Loucy (cell line): ENCODE measurements at regions not wholly inside any gene's neighbourhood (a gene's known extent, or its start where the extent isn't known, plus 50 kb on each side); places are given as distances from the start of the nearest gene placed in this dataset.

Source experiments
- H2AFZ ChIP-seq: fragments of 200-600 bp; sonication (generic); 2 replicates; pipeline ENCODE4 v1.6.0; 2016; ENCODE audit warnings: antibody characterized with exemption, mild to moderate bottlenecking, low read length, moderate library complexity
- H3F3A ChIP-seq: fragments of 200-600 bp; 2 replicates; pipeline ENCODE4 v1.6.0; 2016; ENCODE audit warnings: antibody characterized with exemption, low read depth, mild to moderate bottlenecking
- H3K27me3 ChIP-seq: fragments of 200-600 bp; sonication (generic); 2 replicates; pipeline ENCODE4 v1.6.1; 2014; ENCODE audit warnings: low read length, mild to moderate bottlenecking; ENCODE audit not compliant: insufficient read depth, poor library complexity, severe bottlenecking
- H3K36me3 ChIP-seq: fragments of 200-600 bp; sonication (generic); 2 replicates; pipeline ENCODE4 v1.6.1; 2016; ENCODE audit warnings: low read length; ENCODE audit not compliant: insufficient read depth
- H3K4me1 ChIP-seq: fragments of 200-600 bp; sonication (generic); 2 replicates; pipeline ENCODE4 v1.5.1; 2014; ENCODE audit warnings: low read length, mild to moderate bottlenecking; ENCODE audit not compliant: insufficient read depth, poor library complexity, severe bottlenecking
- H3K4me2 ChIP-seq: fragments of 200-600 bp; sonication (generic); 2 replicates; pipeline ENCODE4 v1.6.0; 2014; ENCODE audit warnings: antibody characterized with exemption, low read length, low read depth, mild to moderate bottlenecking; ENCODE audit not compliant: poor library complexity, severe bottlenecking
- H3K4me3 ChIP-seq: fragments of 200-600 bp; sonication (generic); 2 replicates; pipeline ENCODE4 v1.5.1; 2014; ENCODE audit warnings: low read length, mild to moderate bottlenecking, mixed read lengths; ENCODE audit not compliant: poor library complexity, severe bottlenecking
- H3K79me2 ChIP-seq: fragments of 200-600 bp; sonication (generic); 2 replicates; pipeline ENCODE4 v1.6.1; 2014; ENCODE audit warnings: low read length; ENCODE audit not compliant: insufficient read depth
- H3K9ac ChIP-seq: fragments of 200-600 bp; sonication (generic); 2 replicates; pipeline ENCODE4 v1.6.0; 2014; ENCODE audit warnings: mild to moderate bottlenecking, low read depth, low read length, moderate library complexity; ENCODE audit not compliant: poor library complexity, severe bottlenecking
- H3K9me2 ChIP-seq: fragments of 200-600 bp; sonication (generic); replicated peaks from 2 replicates; pipeline ENCODE4 v1.6.1; 2016; ENCODE audit warnings: low read depth, low read length, mixed read lengths
- H3K9me3 ChIP-seq: fragments of 200-600 bp; sonication (generic); 2 replicates; pipeline ENCODE4 v1.6.1; 2014; ENCODE audit warnings: mild to moderate bottlenecking, antibody characterized with exemption, low read length, low read depth; ENCODE audit not compliant: insufficient read depth
- H4K20me1 ChIP-seq: fragments of 200-600 bp; sonication (generic); 2 replicates; pipeline ENCODE4 v1.6.0; 2014; ENCODE audit warnings: antibody characterized with exemption, low read length, mild to moderate bottlenecking; ENCODE audit not compliant: insufficient read depth, poor library complexity, severe bottlenecking
- EZH2phosphoT487 ChIP-seq: fragments of 200-600 bp; IDR thresholded peaks from 2 replicates; pipeline ENCODE4 v1.6.1; 2018; ENCODE audit warnings: antibody characterized with exemption, mild to moderate bottlenecking, moderate library complexity, borderline replicate concordance
- TF ChIP-seq, protein P1 (sequence below): fragments of 200-600 bp; sonication (generic); conservative IDR thresholded peaks from 2 replicates; pipeline ENCODE4 v1.5.1; 2014; ENCODE audit warnings: mild to moderate bottlenecking, antibody characterized with exemption, low read length

DNA sequence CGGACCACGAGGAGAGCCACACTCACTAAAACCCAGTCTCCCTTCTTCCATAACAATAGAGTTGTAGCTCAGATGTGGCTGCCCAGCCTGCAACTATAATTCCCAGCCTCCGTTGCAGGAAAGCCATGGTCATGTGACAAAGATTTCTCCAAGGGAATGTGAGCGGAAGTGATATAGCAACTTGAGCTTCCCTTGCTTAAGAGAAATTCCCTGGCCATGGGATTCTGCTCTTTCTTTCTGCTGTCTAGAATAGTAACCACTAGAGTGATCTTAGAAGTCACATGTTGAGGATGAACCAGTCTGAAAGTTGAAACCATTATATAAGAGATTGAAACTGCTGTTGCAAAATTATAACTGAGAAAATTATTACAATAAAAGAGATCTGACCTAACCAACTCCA is 86.4 kb upstream of the MED14 start:
- H3K27me3 ChIP-seq: no peaks in the 10 kb centered on the region

DNA sequence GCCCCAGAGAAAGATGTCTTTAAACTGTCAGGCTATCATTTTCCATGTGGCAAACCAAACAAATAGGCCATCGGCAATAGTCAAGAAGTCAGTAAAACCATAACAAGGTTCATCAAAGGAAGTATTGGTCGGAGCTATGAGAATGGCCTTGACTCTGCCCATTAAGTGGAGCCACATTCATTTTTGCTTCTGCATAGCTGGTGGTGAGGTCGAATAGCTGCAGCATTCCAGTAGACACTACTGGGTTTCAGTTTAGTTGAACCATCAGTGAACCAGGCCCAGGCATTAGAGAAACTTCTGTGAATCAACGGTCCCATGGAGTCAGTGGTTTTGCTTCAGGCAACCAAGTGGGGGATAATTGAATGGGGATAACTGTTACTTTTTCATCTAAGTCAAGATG is 92.0 kb upstream of the MED14 start:
- H2AFZ ChIP-seq: no peak overlapping the region
- H3K9me3 ChIP-seq: no peaks in the 10 kb centered on the region
- H3K4me2 ChIP-seq: no peak overlapping the region
- no peaks in the 10 kb centered on the region for H3K36me3 ChIP-seq
- no peak for TF ChIP-seq EZH2phosphoT487
- TF ChIP-seq, protein P1, sequence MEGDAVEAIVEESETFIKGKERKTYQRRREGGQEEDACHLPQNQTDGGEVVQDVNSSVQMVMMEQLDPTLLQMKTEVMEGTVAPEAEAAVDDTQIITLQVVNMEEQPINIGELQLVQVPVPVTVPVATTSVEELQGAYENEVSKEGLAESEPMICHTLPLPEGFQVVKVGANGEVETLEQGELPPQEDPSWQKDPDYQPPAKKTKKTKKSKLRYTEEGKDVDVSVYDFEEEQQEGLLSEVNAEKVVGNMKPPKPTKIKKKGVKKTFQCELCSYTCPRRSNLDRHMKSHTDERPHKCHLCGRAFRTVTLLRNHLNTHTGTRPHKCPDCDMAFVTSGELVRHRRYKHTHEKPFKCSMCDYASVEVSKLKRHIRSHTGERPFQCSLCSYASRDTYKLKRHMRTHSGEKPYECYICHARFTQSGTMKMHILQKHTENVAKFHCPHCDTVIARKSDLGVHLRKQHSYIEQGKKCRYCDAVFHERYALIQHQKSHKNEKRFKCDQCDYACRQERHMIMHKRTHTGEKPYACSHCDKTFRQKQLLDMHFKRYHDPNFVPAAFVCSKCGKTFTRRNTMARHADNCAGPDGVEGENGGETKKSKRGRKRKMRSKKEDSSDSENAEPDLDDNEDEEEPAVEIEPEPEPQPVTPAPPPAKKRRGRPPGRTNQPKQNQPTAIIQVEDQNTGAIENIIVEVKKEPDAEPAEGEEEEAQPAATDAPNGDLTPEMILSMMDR: no peak
- H3K9ac ChIP-seq: no peak overlapping the region
- H3K4me3 ChIP-seq: no peak overlapping the region
- no peaks in the 10 kb centered on the region for H4K20me1 ChIP-seq
- H3K9me2 ChIP-seq: no peaks in the 10 kb centered on the region
- no peaks in the 10 kb centered on the region for H3F3A ChIP-seq
- no peaks in the 10 kb centered on the region for H3K27me3 ChIP-seq
- H3K4me1 ChIP-seq: no peaks in the 10 kb centered on the region
- H3K79me2 ChIP-seq: no peaks in the 10 kb centered on the region

More for the DNA sequence above, 86.4 kb upstream of the MED14 start:
- no peaks in the 10 kb centered on the region for H4K20me1 ChIP-seq
- TF ChIP-seq, protein P1: no peak
- no peak for TF ChIP-seq EZH2phosphoT487
- H3F3A ChIP-seq: no peaks in the 10 kb centered on the region
- H3K4me2 ChIP-seq: no peak overlapping the region
- no peaks in the 10 kb centered on the region for H3K4me1 ChIP-seq
- no peaks in the 10 kb centered on the region for H3K9me3 ChIP-seq
- H3K9me2 ChIP-seq: no peaks in the 10 kb centered on the region
- no peaks in the 10 kb centered on the region for H3K36me3 ChIP-seq
- no peak overlapping the region for H3K4me3 ChIP-seq
- no peak overlapping the region for H2AFZ ChIP-seq
- H3K79me2 ChIP-seq: no peaks in the 10 kb centered on the region
- no peak overlapping the region for H3K9ac ChIP-seq

DNA sequence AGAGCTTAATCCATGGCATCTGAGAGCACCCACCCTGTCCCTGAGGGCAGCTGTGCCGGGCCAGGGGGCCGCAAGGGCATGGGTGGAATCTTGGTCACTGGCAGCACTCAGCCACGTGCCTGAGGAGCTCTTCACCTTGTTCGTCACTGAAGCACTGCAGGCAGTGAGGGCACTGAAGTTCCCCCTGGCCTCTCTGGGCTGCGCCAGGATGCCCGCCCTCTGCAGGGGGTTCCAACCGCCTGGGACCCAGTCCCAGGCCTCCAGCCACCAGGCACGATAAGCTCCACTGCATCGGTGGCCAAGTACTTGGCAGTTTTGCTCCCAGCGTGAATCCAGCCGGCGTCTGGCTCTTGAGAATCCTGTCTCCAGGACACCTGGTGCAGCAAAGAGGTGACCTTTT is 96.4 kb upstream of the MED14 start:
- no peaks in the 10 kb centered on the region for H3K27me3 ChIP-seq
- TF ChIP-seq, protein P1: no peak
- no peak for TF ChIP-seq EZH2phosphoT487
- H3K9me2 ChIP-seq: no peaks in the 10 kb centered on the region
- H4K20me1 ChIP-seq: no peaks in the 10 kb centered on the region
- H3K4me1 ChIP-seq: no peaks in the 10 kb centered on the region
- no peaks in the 10 kb centered on the region for H3K36me3 ChIP-seq
- no peak overlapping the region for H3K4me2 ChIP-seq
- H3K79me2 ChIP-seq: no peaks in the 10 kb centered on the region
- H3K9ac ChIP-seq: no peak overlapping the region
- no peaks in the 10 kb centered on the region for H3F3A ChIP-seq
- no peak overlapping the region for H3K4me3 ChIP-seq
- H3K9me3 ChIP-seq: no peaks in the 10 kb centered on the region
- H2AFZ ChIP-seq: no peak overlapping the region
